Esophagus squamous epithelium (tissue), 5 donors: ENCODE measurements at regions not wholly inside any gene's neighbourhood (a gene's known extent, or its start where the extent isn't known, plus 50 kb on each side); places are given as distances from the start of the nearest gene placed in this dataset.

Experiments used
- DNase-seq: peaks from one replicate; lab custom pipeline; 2025; lab: John Stamatoyannopoulos, UW
- H3K27ac ChIP-seq, 4 donors: fragments of 200-600 bp; sonication (generic); one replicate each; pipeline ENCODE4 v1.5.1; 2016 to 2019; ENCODE audit warnings: mild to moderate bottlenecking in 1 of 4
- H3K27me3 ChIP-seq, 4 donors: fragments of 200-600 bp; sonication (generic); 1 replicate in 3 of 4; 2 replicates in 1 of 4; pipeline versions ENCODE4 v1.5.1 to v1.6.0; 2017 to 2021; ENCODE audit warnings: antibody characterized with exemption in 1 of 4
- H3K36me3 ChIP-seq, 3 donors: fragments of 200-600 bp; sonication (generic); one replicate each; pipeline ENCODE4 v1.5.1; 2016 to 2019
- H3K4me1 ChIP-seq, 3 donors: fragments of 200-600 bp; sonication (generic); one replicate each; pipeline ENCODE4 v1.5.1; 2017 to 2019
- H3K4me3 ChIP-seq, 4 donors: fragments of 200-600 bp; sonication (generic); 1 replicate in 3 of 4; 2 replicates in 1 of 4; pipeline ENCODE4 v1.5.1; 2016 to 2019; ENCODE audit warnings: mild to moderate bottlenecking in 2 of 4, moderate library complexity in 1 of 4
- H3K9me3 ChIP-seq, 3 donors: fragments of 200-600 bp; sonication (generic); one replicate each; pipeline ENCODE4 v1.5.1; 2016 to 2019
- POLR2A ChIP-seq, 4 donors: fragments of 450-650 bp; IDR thresholded peaks; one replicate each; pipeline ENCODE4 v1.6.1; 2017; ENCODE audit warnings: antibody characterized with exemption in 4 of 4, mild to moderate bottlenecking in 4 of 4, moderate library complexity in 3 of 4
- WGBS, 2 donors: methylation state at CpG; one replicate each; pipeline ENCODE4 v1.1.5; 2018; 5-methylcytosine and 5-hydroxymethylcytosine counted together
- intact Hi-C: fragments of 100-400 bp; cut with DNase I; formaldehyde crosslinking; loops from one replicate; pipeline ENCODE4 v1.15.0; 2022
- TF ChIP-seq, protein P1 (sequence below), 6 experiments: fragments of 450-650 bp in 4 of 6; fragments of 200-600 bp in 2 of 6; sonication (generic) in 2 of 6; IDR thresholded peaks; one replicate each; pipeline ENCODE4 v1.5.1; 2016 to 2019; ENCODE audit warnings: antibody characterized with exemption in 6 of 6, mild to moderate bottlenecking in 4 of 6, moderate library complexity in 4 of 6
- donor health status: DM: yes; HTN: yes; CAD: no.

DNA sequence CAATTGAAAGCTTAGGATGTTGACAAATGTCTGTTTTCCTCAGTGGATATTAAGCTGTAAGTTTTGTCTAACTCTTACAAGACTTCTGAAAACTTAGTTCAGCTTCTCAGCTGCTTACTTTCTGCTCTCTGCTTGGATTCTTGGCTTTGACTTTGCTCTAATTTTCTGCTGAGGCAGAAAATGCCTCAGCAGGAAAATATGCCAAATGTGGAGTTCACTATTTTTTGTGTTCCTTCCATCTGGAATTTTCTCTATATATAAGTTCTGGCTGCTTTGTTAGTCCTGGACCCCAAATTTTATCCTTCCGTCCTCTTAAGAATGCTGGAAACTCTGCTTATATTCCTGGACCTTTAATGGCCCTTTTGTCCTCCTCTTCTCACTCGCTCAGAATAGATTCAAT, 352.6 kb upstream of the NWD2 start:
- H3K4me3 ChIP-seq: no peak overlapping the region
- WGBS, 2 donors: 50 to 75% methylated on average over 2 of the region's 2 CpGs
- no peaks in the 10 kb centered on the region for H3K27me3 ChIP-seq
- no peaks in the 10 kb centered on the region for H3K9me3 ChIP-seq
- no peak overlapping the region for H3K27ac ChIP-seq
- no peaks in the 10 kb centered on the region for H3K4me1 ChIP-seq
- DNase-seq: no peak
- intact Hi-C loops: no loop called here
- H3K36me3 ChIP-seq: no peaks in the 10 kb centered on the region
- no peak for TF ChIP-seq POLR2A (IDR thresholded peaks at IDR 0.05)
- TF ChIP-seq, protein P1, sequence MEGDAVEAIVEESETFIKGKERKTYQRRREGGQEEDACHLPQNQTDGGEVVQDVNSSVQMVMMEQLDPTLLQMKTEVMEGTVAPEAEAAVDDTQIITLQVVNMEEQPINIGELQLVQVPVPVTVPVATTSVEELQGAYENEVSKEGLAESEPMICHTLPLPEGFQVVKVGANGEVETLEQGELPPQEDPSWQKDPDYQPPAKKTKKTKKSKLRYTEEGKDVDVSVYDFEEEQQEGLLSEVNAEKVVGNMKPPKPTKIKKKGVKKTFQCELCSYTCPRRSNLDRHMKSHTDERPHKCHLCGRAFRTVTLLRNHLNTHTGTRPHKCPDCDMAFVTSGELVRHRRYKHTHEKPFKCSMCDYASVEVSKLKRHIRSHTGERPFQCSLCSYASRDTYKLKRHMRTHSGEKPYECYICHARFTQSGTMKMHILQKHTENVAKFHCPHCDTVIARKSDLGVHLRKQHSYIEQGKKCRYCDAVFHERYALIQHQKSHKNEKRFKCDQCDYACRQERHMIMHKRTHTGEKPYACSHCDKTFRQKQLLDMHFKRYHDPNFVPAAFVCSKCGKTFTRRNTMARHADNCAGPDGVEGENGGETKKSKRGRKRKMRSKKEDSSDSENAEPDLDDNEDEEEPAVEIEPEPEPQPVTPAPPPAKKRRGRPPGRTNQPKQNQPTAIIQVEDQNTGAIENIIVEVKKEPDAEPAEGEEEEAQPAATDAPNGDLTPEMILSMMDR (IDR thresholded peaks at IDR 0.05): no peak

DNA sequence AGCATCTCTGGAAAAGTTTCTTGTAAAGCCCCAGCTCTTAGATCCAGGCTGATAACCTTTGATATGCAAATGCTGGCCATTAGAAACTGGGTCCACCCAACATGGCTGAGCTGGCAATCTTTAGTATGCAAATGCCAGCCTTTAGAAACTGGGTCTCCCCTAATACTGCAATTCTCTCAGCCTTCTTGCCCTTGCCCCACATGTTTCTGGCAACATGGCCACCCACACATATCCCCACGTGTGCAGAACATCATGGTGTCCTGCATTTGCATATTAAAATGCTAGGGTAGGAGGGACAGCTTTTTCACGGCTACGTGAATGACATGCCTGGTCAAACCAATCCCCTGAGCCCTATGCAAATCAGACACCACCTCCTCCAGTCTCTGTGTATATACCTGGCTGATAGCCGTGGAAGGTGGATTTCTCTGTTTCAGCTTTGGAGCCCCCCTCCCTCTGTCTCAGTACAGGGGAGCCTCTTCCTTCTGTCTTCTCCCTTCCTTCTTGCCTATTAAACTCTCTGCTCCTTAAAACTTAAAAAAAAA, 344.0 kb upstream of the NWD2 start:
- WGBS, 2 donors: 80 to 89% methylated on average over 4 of the region's 4 CpGs
- TF ChIP-seq POLR2A (IDR thresholded peaks at IDR 0.05): no peak
- Histone ChIP-seq H3K27me3 (no peaks in the 10 kb centered on the region), H3K9me3 (no peaks in the 10 kb centered on the region), H3K27ac (no peak overlapping the region), H3K4me1 (no peaks in the 10 kb centered on the region), H3K4me3 (no peak overlapping the region), H3K36me3 (no peaks in the 10 kb centered on the region)
- intact Hi-C loops: no loop called here
- DNase-seq: no peak

DNA sequence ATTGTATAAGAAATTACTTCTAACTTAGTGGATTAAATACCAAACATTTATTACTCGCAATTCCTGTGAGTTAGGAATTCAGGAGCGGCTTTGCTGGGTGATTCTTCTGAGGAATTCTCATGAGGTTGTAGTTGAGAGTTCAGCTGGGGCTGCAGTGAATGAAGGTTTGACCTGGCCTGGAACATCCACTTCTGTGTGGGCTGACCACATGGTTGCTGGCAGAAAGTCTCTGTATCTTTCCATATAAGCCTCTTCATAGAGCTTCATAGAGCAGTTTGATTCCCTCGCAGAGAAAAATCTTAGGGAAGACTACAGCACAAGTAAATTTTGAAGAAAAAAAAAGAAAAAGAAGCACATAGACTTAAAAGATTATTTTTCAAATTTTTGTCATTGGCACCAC, 339.7 kb upstream of the NWD2 start:
- Histone ChIP-seq H3K27me3 (no peaks in the 10 kb centered on the region), H3K27ac (no peak overlapping the region), H3K4me1 (no peaks in the 10 kb centered on the region), H3K9me3 (no peaks in the 10 kb centered on the region), H3K4me3 (no peak overlapping the region), H3K36me3 (no peaks in the 10 kb centered on the region)
- intact Hi-C loops: no loop called here
- TF ChIP-seq, protein P1 (IDR thresholded peaks at IDR 0.05): no peak
- TF ChIP-seq POLR2A (IDR thresholded peaks at IDR 0.05): no peak
- no peak for DNase-seq
- WGBS, 2 donors: 89 to 91% methylated on average over 3 of the region's 3 CpGs

DNA sequence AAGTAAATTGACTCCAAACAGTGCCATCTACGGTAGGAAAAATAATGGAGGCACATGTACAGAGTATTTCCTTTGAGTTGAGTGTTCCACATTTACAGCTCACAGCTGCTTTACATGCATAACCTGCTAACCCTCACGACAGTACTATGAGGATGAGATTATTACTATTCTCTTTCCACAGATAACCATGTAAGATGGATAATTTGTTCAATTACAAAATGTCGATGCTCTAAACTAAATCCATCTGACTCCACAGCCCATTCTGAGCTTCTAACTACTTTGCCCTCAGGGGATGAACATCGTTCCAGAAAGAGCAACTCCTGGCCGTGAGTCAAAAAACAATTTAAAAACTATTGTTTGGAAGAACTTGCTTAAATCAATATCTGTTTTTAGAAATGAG, 330.4 kb upstream of the NWD2 start:
- Histone ChIP-seq H3K27me3 (no peaks in the 10 kb centered on the region), H3K27ac (no peak overlapping the region), H3K36me3 (no peaks in the 10 kb centered on the region), H3K4me3 (no peak overlapping the region), H3K4me1 (no peaks in the 10 kb centered on the region), H3K9me3 (no peaks in the 10 kb centered on the region)
- intact Hi-C loops: no loop called here
- WGBS, 2 donors: 47 to 51% methylated on average over 5 of the region's 5 CpGs
- no peak for DNase-seq
- no peak for TF ChIP-seq POLR2A (IDR thresholded peaks at IDR 0.05)
- TF ChIP-seq, protein P1 (IDR thresholded peaks at IDR 0.05): no peak

DNA sequence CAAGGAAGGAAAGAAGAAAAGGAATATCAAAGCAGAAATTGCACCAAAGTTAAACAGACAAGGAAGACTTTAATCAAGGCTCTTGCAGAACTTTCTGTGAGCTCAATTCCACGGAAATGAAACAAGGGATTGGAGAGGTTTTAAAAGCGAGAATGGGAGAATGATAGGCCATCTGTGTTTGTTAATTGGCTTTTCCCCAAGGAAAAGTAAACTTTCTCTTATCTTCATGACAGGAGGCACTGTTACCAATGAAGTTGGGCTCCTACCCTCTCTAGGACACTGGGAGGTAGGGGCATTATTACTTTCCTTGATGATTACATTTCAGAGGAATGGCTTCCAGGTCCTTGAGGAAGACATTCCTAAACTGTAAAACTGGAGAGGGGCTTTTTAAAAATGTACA, 328.8 kb upstream of the NWD2 start:
- Histone ChIP-seq H3K4me3 (no peak overlapping the region), H3K9me3 (no peaks in the 10 kb centered on the region), H3K36me3 (no peaks in the 10 kb centered on the region), H3K27me3 (no peaks in the 10 kb centered on the region), H3K4me1 (no peaks in the 10 kb centered on the region), H3K27ac (no peak overlapping the region)
- WGBS, 2 donors: 20 to 24% methylated on average over 2 of the region's 2 CpGs
- intact Hi-C loops: no loop called here
- TF ChIP-seq, protein P1 (IDR thresholded peaks at IDR 0.05): no peak
- TF ChIP-seq POLR2A (IDR thresholded peaks at IDR 0.05): no peak
- no peak for DNase-seq

DNA sequence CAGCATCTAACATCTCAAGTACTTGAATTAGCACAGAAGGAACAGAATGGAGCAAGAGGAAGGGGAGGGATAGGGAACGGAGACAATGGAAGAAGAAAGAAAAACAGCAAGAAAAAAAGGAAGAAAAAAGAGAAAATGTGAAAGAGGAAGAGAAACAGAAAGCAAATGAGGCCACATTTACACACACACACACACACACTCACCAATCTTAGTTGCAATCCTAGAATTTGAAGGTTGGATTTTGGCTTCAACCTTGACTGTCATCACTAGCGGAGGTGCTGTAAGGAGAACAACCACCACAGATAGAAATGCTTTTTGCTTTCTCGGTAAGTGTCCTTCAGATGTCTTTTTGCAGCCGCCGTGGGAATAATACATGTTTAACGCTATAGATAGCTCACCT, 327.1 kb upstream of the NWD2 start:
- WGBS, 2 donors: 70 to 81% methylated on average over 5 to 6 of the region's 6 CpGs

More for the DNA sequence above, 327.1 kb upstream of the NWD2 start:
- Histone ChIP-seq H3K27me3 (no peaks in the 10 kb centered on the region), H3K4me3 (no peak overlapping the region), H3K9me3 (no peaks in the 10 kb centered on the region), H3K4me1 (no peaks in the 10 kb centered on the region), H3K36me3 (no peaks in the 10 kb centered on the region), H3K27ac (no peak overlapping the region)
- TF ChIP-seq, protein P1 (IDR thresholded peaks at IDR 0.05): no peak
- no peak for TF ChIP-seq POLR2A (IDR thresholded peaks at IDR 0.05)
- no peak for DNase-seq
- intact Hi-C loops: no loop called here
